GM06990 (cell line): ENCODE measurements at regions not wholly inside any gene's neighbourhood (a gene's known extent, or its start where the extent isn't known, plus 50 kb on each side); places are given as distances from the start of the nearest gene placed in this dataset.

Source experiments
- DNase-seq: peaks from one replicate; pipeline ENCODE4 v3.0.0-alpha.2; 2011; ENCODE audit not compliant: insufficient read length; ENCODE audit errors: extremely low read depth
- H3K27me3 ChIP-seq: replicated peaks from 2 replicates; pipeline ENCODE4 v1.6.0; 2011; ENCODE audit warnings: low read length; ENCODE audit not compliant: control insufficient read depth, insufficient read depth
- H3K36me3 ChIP-seq: 2 replicates; pipeline ENCODE4 v1.5.1; 2011; ENCODE audit warnings: low read length; ENCODE audit not compliant: control insufficient read depth, insufficient read depth
- H3K4me3 ChIP-seq: replicated peaks from 2 replicates; pipeline ENCODE4 v1.5.1; 2011; ENCODE audit warnings: low read depth, mild to moderate bottlenecking, control low read depth, low read length
- CTCF ChIP-seq: IDR thresholded peaks from 2 replicates; pipeline ENCODE4 v1.5.1; 2011; ENCODE audit warnings: low read length, control low read depth, mild to moderate bottlenecking, inconsistent platforms; ENCODE audit not compliant: insufficient read depth, poor library complexity, severe bottlenecking

GRCh38 chr1:224866940-224867339 is 62.5 kb upstream of the DNAH14 start:
- no peak for DNase-seq
- Histone ChIP-seq H3K4me3 (no peak overlapping the region), H3K27me3 (no peaks in the 10 kb centered on the region), H3K36me3 (no peaks in the 10 kb centered on the region)
- no peak for TF ChIP-seq CTCF

GRCh38 chr1:224867715-224868114 is 61.8 kb upstream of the DNAH14 start:
- no peak overlapping the region for H3K4me3 ChIP-seq
- TF ChIP-seq CTCF, result no peak
- H3K36me3 ChIP-seq, result no peaks in the 10 kb centered on the region
- DNase-seq, result no peak
- H3K27me3 ChIP-seq, result no peaks in the 10 kb centered on the region

- no peaks in the 10 kb centered on the region for H3K36me3 ChIP-seq
- no peak overlapping the region for H3K4me3 ChIP-seq
- DNase-seq, result no peak
- TF ChIP-seq CTCF, result no peak
- H3K27me3 ChIP-seq, result no peaks in the 10 kb centered on the region; the same call in 1 of the 2 replicates
These were observed 56.5 kb upstream of the DNAH14 start for GRCh38 chr1:224872832-224873433.

- Histone ChIP-seq H3K36me3 (no peaks in the 10 kb centered on the region), H3K27me3 (no peaks in the 10 kb centered on the region; the same call in 1 of the 2 replicates), H3K4me3 (no peak overlapping the region)
- TF ChIP-seq CTCF, result no peak
- no peak for DNase-seq
These were observed 55.8 kb upstream of the DNAH14 start for GRCh38 chr1:224873434-224874369.

GRCh38 chr1:224874775-224875174 is 54.7 kb upstream of the DNAH14 start:
- no peak for TF ChIP-seq CTCF
- Histone ChIP-seq H3K27me3 (no peaks in the 10 kb centered on the region; the same call in 1 of the 2 replicates), H3K4me3 (no peak overlapping the region), H3K36me3 (no peaks in the 10 kb centered on the region)
- no peak for DNase-seq
